Neural cell (in vitro differentiated cells): ENCODE measurements at regions not wholly inside any gene's neighbourhood (a gene's known extent, or its start where the extent isn't known, plus 50 kb on each side); places are given as distances from the start of the nearest gene placed in this dataset.

Source experiments
- H2AFZ ChIP-seq: fragments of 200-600, 300-800 bp; sonication (generic), shearing (Covaris generic); 2 replicates; pipeline ENCODE4 v1.6.0; 2014; ENCODE audit warnings: low read depth, mild to moderate bottlenecking, antibody characterized with exemption, low read length, moderate library complexity
- H3F3A ChIP-seq: fragments of 200-600 bp; shearing (Covaris generic); 2 replicates; pipeline ENCODE4 v1.6.1; 2016; ENCODE audit warnings: mild to moderate bottlenecking, moderate library complexity, mixed read lengths, antibody characterized with exemption, low read length; ENCODE audit not compliant: insufficient read depth, poor library complexity, severe bottlenecking
- H3K27ac ChIP-seq: fragments of 200-600, 300-800 bp; sonication (generic), shearing (Covaris generic); 2 replicates; pipeline ENCODE4 v1.5.1; 2014; ENCODE audit warnings: mild to moderate bottlenecking, low read length, moderate library complexity
- H3K27me3 ChIP-seq: fragments of 300-800, 200-600 bp; sonication (generic), shearing (Covaris generic); 2 replicates; pipeline ENCODE4 v1.6.0; 2014; ENCODE audit warnings: mild to moderate bottlenecking, low read depth, low read length, moderate library complexity; ENCODE audit not compliant: insufficient read depth
- H3K36me3 ChIP-seq: fragments of 300-800, 200-600 bp; sonication (generic), shearing (Covaris generic); 2 replicates; pipeline ENCODE4 v1.5.1; 2014; ENCODE audit warnings: mild to moderate bottlenecking, antibody characterized with exemption, low read length, moderate library complexity; ENCODE audit not compliant: insufficient read depth
- H3K4me2 ChIP-seq: fragments of 300-800, 200-600 bp; sonication (generic), shearing (Covaris generic); 2 replicates; pipeline ENCODE4 v1.6.0; 2014; ENCODE audit warnings: mild to moderate bottlenecking, low read length
- H3K4me3 ChIP-seq: fragments of 300-800, 200-600 bp; sonication (generic), shearing (Covaris generic); 2 replicates; pipeline ENCODE4 v1.5.1; 2014; ENCODE audit warnings: mild to moderate bottlenecking, low read length, moderate library complexity
- H3K79me2 ChIP-seq: fragments of 200-600 bp; shearing (Covaris generic); replicated peaks from 2 replicates; pipeline ENCODE4 v1.6.0; 2014; ENCODE audit warnings: mild to moderate bottlenecking, low read length, moderate library complexity; ENCODE audit not compliant: insufficient read depth
- H3K9ac ChIP-seq: fragments of 300-800, 200-600 bp; sonication (generic), shearing (Covaris generic); 2 replicates; pipeline ENCODE4 v1.6.1; 2016; ENCODE audit warnings: mild to moderate bottlenecking, low read length, mixed read lengths
- H3K9me2 ChIP-seq: fragments of 200-600 bp; shearing (Covaris generic); 2 replicates; pipeline ENCODE4 v1.6.1; 2016; ENCODE audit warnings: mild to moderate bottlenecking, low read length, mixed read lengths; ENCODE audit not compliant: insufficient read depth
- H3K9me3 ChIP-seq: fragments of 200-600, 300-800 bp; sonication (generic), shearing (Covaris generic); 2 replicates; pipeline ENCODE4 v1.6.1; 2016; ENCODE audit warnings: mild to moderate bottlenecking, mixed run types, low read length, moderate library complexity, mixed read lengths
- H4K20me1 ChIP-seq: fragments of 200-600 bp; shearing (Covaris generic); 2 replicates; pipeline ENCODE4 v1.6.1; 2016; ENCODE audit warnings: mild to moderate bottlenecking, mixed run types; ENCODE audit not compliant: insufficient read depth
- CTCF ChIP-seq: fragments of 450-650 bp; IDR thresholded peaks from 2 replicates; pipeline ENCODE4 v1.5.1; 2014; ENCODE audit warnings: antibody characterized with exemption, mild to moderate bottlenecking, moderate library complexity; ENCODE audit not compliant: poor library complexity, severe bottlenecking
- EP300 ChIP-seq: fragments of 450-650 bp; conservative IDR thresholded peaks from 2 replicates; pipeline ENCODE4 v1.6.1; 2014; ENCODE audit warnings: antibody characterized with exemption, mild to moderate bottlenecking, moderate library complexity; ENCODE audit not compliant: poor library complexity, severe bottlenecking
- EZH2 ChIP-seq: fragments of 200-600, 300-800 bp; shearing (Covaris generic), sonication (generic); IDR thresholded peaks from 2 replicates; pipeline ENCODE4 v1.6.1; 2014; ENCODE audit warnings: antibody characterized with exemption, low read length, borderline replicate concordance, mild to moderate bottlenecking; ENCODE audit not compliant: insufficient read depth, poor library complexity, severe bottlenecking
- MXI1 ChIP-seq: fragments of 450-650 bp; conservative IDR thresholded peaks from 2 replicates; pipeline ENCODE4 v1.6.1; 2014; ENCODE audit warnings: antibody characterized with exemption, mild to moderate bottlenecking; ENCODE audit not compliant: poor library complexity, severe bottlenecking
- POLR2AphosphoS5 ChIP-seq: IDR thresholded peaks from 2 replicates; pipeline ENCODE4 v1.6.1; 2012
- RAD21 ChIP-seq: fragments of 450-650 bp; conservative IDR thresholded peaks from 2 replicates; pipeline ENCODE4 v1.6.1; 2014; ENCODE audit warnings: antibody characterized with exemption, mild to moderate bottlenecking, moderate library complexity
- REST ChIP-seq: IDR thresholded peaks from 2 replicates; pipeline ENCODE4 v1.6.1; 2012; ENCODE audit warnings: borderline replicate concordance
- SMC3 ChIP-seq: fragments of 450-650 bp; conservative IDR thresholded peaks from 2 replicates; pipeline ENCODE4 v1.6.1; 2014; ENCODE audit warnings: antibody characterized with exemption, mild to moderate bottlenecking, moderate library complexity; ENCODE audit not compliant: poor library complexity
- TAF1 ChIP-seq: IDR thresholded peaks from 2 replicates; pipeline ENCODE4 v1.6.1; 2012; ENCODE audit warnings: low read depth

GRCh38 chr6:6972456-6972855 is 135.3 kb upstream of the RREB1 start:
- Histone ChIP-seq H3K27ac (no peak overlapping the region), H3K9ac (no peak overlapping the region), H3K9me3 (no peaks in the 10 kb centered on the region), H3K4me2 (no peak overlapping the region), H3K79me2 (no peaks in the 10 kb centered on the region), H2AFZ (no peak overlapping the region), H3F3A (no peaks in the 10 kb centered on the region), H3K27me3 (no peaks in the 10 kb centered on the region), H3K4me3 (no peak overlapping the region), H4K20me1 (no peaks in the 10 kb centered on the region), H3K36me3 (no peaks in the 10 kb centered on the region), H3K9me2 (no peaks in the 10 kb centered on the region)
- no peak for TF ChIP-seq EP300
- no peak for TF ChIP-seq MXI1
- TF ChIP-seq SMC3 = no peak
- TF ChIP-seq REST = no peak
- no peak for TF ChIP-seq RAD21
- no peak for TF ChIP-seq CTCF
- TF ChIP-seq EZH2 = no peak
- TF ChIP-seq TAF1 = no peak
- TF ChIP-seq POLR2AphosphoS5 = no peak

- no peak overlapping the region for H3K4me2 ChIP-seq
- no peaks in the 10 kb centered on the region for H3K79me2 ChIP-seq
- no peaks in the 10 kb centered on the region for H3K9me2 ChIP-seq
- no peaks in the 10 kb centered on the region for H4K20me1 ChIP-seq
- no peak overlapping the region for H3K9ac ChIP-seq
- no peak overlapping the region for H2AFZ ChIP-seq
- H3K4me3 ChIP-seq = no peak overlapping the region
- H3K36me3 ChIP-seq = no peaks in the 10 kb centered on the region
- H3K27ac ChIP-seq = no peak overlapping the region
- H3K9me3 ChIP-seq = no peaks in the 10 kb centered on the region
- no peaks in the 10 kb centered on the region for H3K27me3 ChIP-seq
- TF ChIP-seq CTCF (no peak), POLR2AphosphoS5 (no peak), RAD21 (no peak), EZH2 (no peak), SMC3 (no peak), TAF1 (no peak), MXI1 (no peak), REST (no peak), EP300 (no peak)
- H3F3A ChIP-seq = no peaks in the 10 kb centered on the region
These were observed 134.0 kb upstream of the RREB1 start for GRCh38 chr6:6973721-6974120.
